WTC11 (cell line): ENCODE measurements at regions not wholly inside any gene's neighbourhood (a gene's known extent, or its start where the extent isn't known, plus 50 kb on each side); places are given as distances from the start of the nearest gene placed in this dataset.

ENCODE experiments used
- ATAC-seq: fragments of 200-7000 bp; cut with Tn5 transposase; 2 replicates; pipeline ENCODE4 v1.10.0; 2021; ENCODE audit warnings: mild to moderate bottlenecking, moderate library complexity
- CTCF ChIA-PET: fragments of 300-600 bp; sonication (Branson Sonifier 250); formaldehyde crosslinking; loops from one replicate; lab custom pipeline; 2021; ENCODE audit warnings: antibody characterized with exemption; lab: Charles Lee
- POLR2A ChIA-PET: fragments of 350-600 bp; sonication (Branson Sonifier 250); formaldehyde crosslinking; loops from one replicate; lab custom pipeline; 2021; ENCODE audit warnings: antibody characterized with exemption; lab: Charles Lee
- DNase-seq: peaks from one replicate; pipeline ENCODE4 v3.0.0; 2021; ENCODE audit warnings: low spot score
- H3K27ac Mint-ChIP-seq: 2 replicates; pipeline ENCODE4 v1.8.0; 2021; ENCODE audit warnings: mixed read lengths
- H3K27me3 Mint-ChIP-seq: 2 replicates; pipeline ENCODE4 v1.8.0; 2021; ENCODE audit warnings: low read depth, mild to moderate bottlenecking, moderate library complexity, mixed read lengths
- H3K36me3 Mint-ChIP-seq: 2 replicates; pipeline ENCODE4 v1.8.0; 2021; ENCODE audit warnings: mixed read lengths
- H3K4me1 Mint-ChIP-seq: 2 replicates; pipeline ENCODE4 v1.8.0; 2022; ENCODE audit warnings: mixed read lengths
- H3K4me3 Mint-ChIP-seq: 2 replicates; pipeline ENCODE4 v1.8.0; 2021; ENCODE audit warnings: mild to moderate bottlenecking, moderate library complexity, mixed read lengths
- H3K9me3 Mint-ChIP-seq: 2 replicates; pipeline ENCODE4 v1.8.0; 2021; ENCODE audit warnings: mixed read lengths
- ATF2 ChIP-seq: sonication (generic); formaldehyde crosslinking; IDR thresholded peaks from 2 replicates; pipeline ENCODE4 v1.8.1; 2022; ENCODE audit warnings: low read depth, missing genetic modification reagents, borderline replicate concordance
- E2F4 ChIP-seq: sonication (generic); formaldehyde crosslinking; IDR thresholded peaks from 2 replicates; pipeline ENCODE4 v1.8.1; 2022; ENCODE audit warnings: low read depth, mild to moderate bottlenecking, moderate library complexity, missing genetic modification reagents, borderline replicate concordance
- MLX ChIP-seq: sonication (generic); formaldehyde crosslinking; IDR thresholded peaks from 2 replicates; pipeline ENCODE4 v1.8.1; 2023; ENCODE audit warnings: mild to moderate bottlenecking, missing genetic modification reagents, moderate library complexity
- SOX15 ChIP-seq: fragments of 250-450 bp; sonication (Bioruptor Pico); IDR thresholded peaks from 2 replicates; pipeline ENCODE4 v1.9.0; 2021; ENCODE audit warnings: mild to moderate bottlenecking
- TCF7 ChIP-seq: sonication (generic); formaldehyde crosslinking; IDR thresholded peaks from 2 replicates; pipeline ENCODE4 v1.8.0; 2022; ENCODE audit warnings: mild to moderate bottlenecking, low read depth, missing genetic modification reagents, moderate library complexity
- TEAD1 ChIP-seq: sonication (generic); formaldehyde crosslinking; IDR thresholded peaks from 2 replicates; pipeline ENCODE4 v1.8.0; 2022; ENCODE audit warnings: mild to moderate bottlenecking, missing genetic modification reagents
- USF2 ChIP-seq: sonication (generic); formaldehyde crosslinking; IDR thresholded peaks from 2 replicates; pipeline ENCODE4 v1.8.1; 2023; ENCODE audit warnings: mild to moderate bottlenecking, missing genetic modification reagents, moderate library complexity
- ZBTB43 ChIP-seq: sonication (generic); formaldehyde crosslinking; IDR thresholded peaks from 2 replicates; pipeline ENCODE4 v1.8.1; 2023; ENCODE audit warnings: mild to moderate bottlenecking, missing genetic modification reagents
- ZMAT4 ChIP-seq: fragments of 250-450 bp; sonication (Bioruptor Pico); IDR thresholded peaks from 2 replicates; pipeline ENCODE4 v1.9.0; 2021; ENCODE audit warnings: mild to moderate bottlenecking
- ZNF138 ChIP-seq: sonication (generic); formaldehyde crosslinking; conservative IDR thresholded peaks from 2 replicates; pipeline ENCODE4 v1.8.1; 2022; ENCODE audit warnings: mild to moderate bottlenecking, moderate library complexity, missing genetic modification reagents
- ZNF219 ChIP-seq: sonication (generic); formaldehyde crosslinking; IDR thresholded peaks from 2 replicates; pipeline ENCODE4 v1.8.0; 2023; ENCODE audit warnings: missing genetic modification reagents, mild to moderate bottlenecking, borderline replicate concordance
- ZNF425 ChIP-seq: fragments of 250-450 bp; sonication (Bioruptor Pico); conservative IDR thresholded peaks from 2 replicates; pipeline ENCODE4 v1.9.0; 2021; ENCODE audit warnings: mild to moderate bottlenecking
- ZNF671 ChIP-seq: fragments of 250-450 bp; sonication (Bioruptor Pico); IDR thresholded peaks from 2 replicates; pipeline ENCODE4 v1.8.0; 2021; ENCODE audit warnings: mild to moderate bottlenecking
- ZSCAN18 ChIP-seq: fragments of 250-450 bp; sonication (Bioruptor Pico); IDR thresholded peaks from 2 replicates; pipeline ENCODE4 v2.1.2; 2022; ENCODE audit warnings: mild to moderate bottlenecking, moderate library complexity

- H3K36me3 Mint-ChIP-seq, result no peaks in the 10 kb centered on the region
- no peaks in the 10 kb centered on the region for H3K4me1 Mint-ChIP-seq
- H3K27me3 Mint-ChIP-seq, result no peaks in the 10 kb centered on the region
- H3K27ac Mint-ChIP-seq, result no peak overlapping the region
- no peak for ATAC-seq
- POLR2A ChIA-PET, result no interaction called here
- TF ChIP-seq TCF7, result no peak
- TF ChIP-seq MLX (CRISPR knock-in tag), result no peak
- TF ChIP-seq, all 79 proteins: peak for 0
- Mint-ChIP-seq H3K9me3 (peaks cover 8% of the 10 kb centered on the region), H3K4me3 (no peak overlapping the region)
- no peak for DNase-seq
- CTCF ChIA-PET, result no interaction called here
Measured at GRCh38 chr5:129342796-129343195, 117.3 kb upstream of the ADAMTS19 start.

GRCh38 chr5:129345213-129345924 is 114.7 kb upstream of the ADAMTS19 start:
- Mint-ChIP-seq H3K27me3 (no peaks in the 10 kb centered on the region), H3K27ac (peak overlapping the region; percentile 37; the same call in 1 of the 2 replicates), H3K4me3 (no peak overlapping the region), H3K4me1 (no peaks in the 10 kb centered on the region), H3K9me3 (peaks cover 29% of the 10 kb centered on the region), H3K36me3 (no peaks in the 10 kb centered on the region; the same call in 1 of the 2 replicates)
- POLR2A ChIA-PET, result no interaction called here
- DNase-seq, result no peak
- ATAC-seq, result no peak
- TF ChIP-seq ZNF425 (CRISPR knock-in tag), result no peak
- TF ChIP-seq SOX15 (CRISPR knock-in tag), result no peak
- TF ChIP-seq ATF2 (CRISPR knock-in tag), result no peak
- TF ChIP-seq TEAD1 (CRISPR knock-in tag), result no peak
- TF ChIP-seq ZNF219 (CRISPR knock-in tag), result no peak
- TF ChIP-seq E2F4 (CRISPR knock-in tag), result no peak
- TF ChIP-seq ZNF138 (CRISPR knock-in tag), result no peak
- TF ChIP-seq ZNF671 (CRISPR knock-in tag), result no peak
- no peak for TF ChIP-seq USF2 (CRISPR knock-in tag)
- TF ChIP-seq ZBTB43 (CRISPR knock-in tag), result no peak
- no peak for TF ChIP-seq ZMAT4 (CRISPR knock-in tag)
- no peak for TF ChIP-seq ZSCAN18 (CRISPR knock-in tag)
- CTCF ChIA-PET, result no interaction called here
